Testis (tissue), 2 donors: ENCODE measurements at regions not wholly inside any gene's neighbourhood (a gene's known extent, or its start where the extent isn't known, plus 50 kb on each side); places are given as distances from the start of the nearest gene placed in this dataset.
A peak's percentile ranks its signal among the peaks of the same experiment; 100 is the strongest.

Experiments
- DNase-seq: peaks from one replicate; pipeline ENCODE4 v3.0.0-alpha.2; 2019
- H3K27ac ChIP-seq, 2 donors: fragments of 200-600 bp; sonication (generic); one replicate each; pipeline ENCODE4 v1.5.1; 2019
- H3K27me3 ChIP-seq: fragments of 200-600 bp; sonication (generic); one replicate; pipeline ENCODE4 v1.5.1; 2019
- H3K36me3 ChIP-seq: fragments of 200-600 bp; sonication (generic); one replicate; pipeline ENCODE4 v1.5.1; 2017; ENCODE audit warnings: low read depth; ENCODE audit errors: missing control alignments
- H3K4me1 ChIP-seq: fragments of 200-600 bp; sonication (generic); one replicate; pipeline ENCODE4 v1.5.1; 2019
- H3K4me3 ChIP-seq, 2 donors: fragments of 200-600 bp; sonication (generic); one replicate each; pipeline ENCODE4 v1.5.1; 2017 to 2019
- H3K9me3 ChIP-seq: fragments of 200-600 bp; sonication (generic); one replicate; pipeline ENCODE4 v1.5.1; 2017
- CTCF ChIP-seq, 3 experiments: fragments of 450-650 bp in 2 of 3; fragments of 200-600 bp in 1 of 3; sonication (generic) in 1 of 3; IDR thresholded peaks; one replicate each; pipeline ENCODE4 v1.5.1; 2016 to 2019; ENCODE audit warnings: antibody characterized with exemption in 3 of 3, mild to moderate bottlenecking in 2 of 3, moderate library complexity in 1 of 3
- POLR2A ChIP-seq: fragments of 450-650 bp; IDR thresholded peaks from one replicate; pipeline ENCODE4 v1.6.1; 2017; ENCODE audit warnings: antibody characterized with exemption, mild to moderate bottlenecking, moderate library complexity
- WGBS, 2 donors: methylation state at CpG; one replicate each; pipeline ENCODE4 v1.1.5; 2018; 5-methylcytosine and 5-hydroxymethylcytosine counted together
- intact Hi-C: fragments of 100-400 bp; cut with DNase I; formaldehyde crosslinking; loops from one replicate; pipeline ENCODE4 v1.15.1; 2023; ENCODE audit warnings: low total_unique reads

- no peaks in the 10 kb centered on the region for H3K36me3 ChIP-seq
- no peak overlapping the region for H3K27ac ChIP-seq
- no peaks in the 10 kb centered on the region for H3K4me1 ChIP-seq
- no peaks in the 10 kb centered on the region for H3K9me3 ChIP-seq
- 54% methylated on average over 2 of the region's 2 CpGs; no CpG with 5 or more reads in 1 of the 2 donors for WGBS, 2 donors
- TF ChIP-seq CTCF (IDR thresholded peaks at IDR 0.05): no peak
- H3K4me3 ChIP-seq: no peak overlapping the region
- DNase-seq: no peak
- intact Hi-C loops: loop anchor here (5.0 kb wide), 1 partner anchor 47 kb away; no protein-coding TSS in a partner anchor
- H3K27me3 ChIP-seq: no peaks in the 10 kb centered on the region
Measured at GRCh38 chr11:36748836-36749235, 150.8 kb upstream of the RAG2 start.

GRCh38 chr11:36746886-36747710 lies 149.1 kb upstream of the RAG2 start:
- no peaks in the 10 kb centered on the region for H3K27me3 ChIP-seq
- no peak overlapping the region for H3K27ac ChIP-seq
- intact Hi-C loops: loop anchor here (5.0 kb wide), 1 partner anchor 45 kb away; no protein-coding TSS in a partner anchor
- 42 to 53% methylated on average over 7 of the region's 7 CpGs for WGBS, 2 donors
- TF ChIP-seq CTCF (IDR thresholded peaks at IDR 0.05) (peak; percentile 92 to 97 (median 97)), POLR2A (no peak)
- no peaks in the 10 kb centered on the region for H3K4me1 ChIP-seq
- H3K9me3 ChIP-seq: no peaks in the 10 kb centered on the region
- DNase-seq: peak; percentile 96
- no peak overlapping the region for H3K4me3 ChIP-seq
- no peaks in the 10 kb centered on the region for H3K36me3 ChIP-seq

- H3K4me3 ChIP-seq: no peak overlapping the region
- 21 to 26% methylated on average over 11 of the region's 11 CpGs for WGBS, 2 donors
- intact Hi-C loops: loop anchor here (5.0 kb wide), 1 partner anchor 42 kb away; no protein-coding TSS in a partner anchor
- H3K36me3 ChIP-seq: no peaks in the 10 kb centered on the region
- no peak overlapping the region for H3K27ac ChIP-seq
- no peak for TF ChIP-seq POLR2A
- peak; percentile 59 to 83 (median 79) for TF ChIP-seq CTCF (IDR thresholded peaks at IDR 0.05)
- peak; percentile 93 for DNase-seq
- H3K9me3 ChIP-seq: no peaks in the 10 kb centered on the region
- H3K27me3 ChIP-seq: no peaks in the 10 kb centered on the region
- H3K4me1 ChIP-seq: no peaks in the 10 kb centered on the region
Measured at GRCh38 chr11:36744375-36745168, 146.5 kb upstream of the RAG2 start.

DNA sequence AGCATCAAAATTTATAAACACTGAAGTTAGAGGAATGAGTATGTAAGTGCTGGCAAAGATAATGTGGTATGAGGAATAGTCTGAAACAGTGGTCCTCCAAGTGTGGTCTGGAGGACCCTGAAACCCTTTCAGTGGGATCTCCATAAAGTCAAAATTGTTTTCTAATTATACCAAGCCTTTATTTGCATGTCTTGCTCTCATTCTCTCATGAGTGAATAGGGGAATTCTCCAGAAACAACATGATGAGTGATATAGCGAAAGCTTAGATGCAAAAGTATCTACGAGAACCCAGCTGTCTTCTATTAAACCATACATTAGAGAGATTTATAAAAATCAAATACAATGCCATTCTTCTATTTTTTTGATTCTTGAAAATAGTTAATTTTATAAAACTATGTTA lies 145.0 kb upstream of the RAG2 start:
- no peaks in the 10 kb centered on the region for H3K9me3 ChIP-seq
- DNase-seq: no peak
- no peak overlapping the region for H3K27ac ChIP-seq
- H3K4me1 ChIP-seq: no peaks in the 10 kb centered on the region
- no peak overlapping the region for H3K4me3 ChIP-seq
- H3K36me3 ChIP-seq: no peaks in the 10 kb centered on the region
- 90 to 91% methylated on average over 2 of the region's 2 CpGs for WGBS, 2 donors
- H3K27me3 ChIP-seq: no peaks in the 10 kb centered on the region
- intact Hi-C loops: no loop called here
- no peak for TF ChIP-seq CTCF (IDR thresholded peaks at IDR 0.05)
- TF ChIP-seq POLR2A: no peak
